Neural crest cell (in vitro differentiated cells): ENCODE measurements at regions not wholly inside any gene's neighbourhood (a gene's known extent, or its start where the extent isn't known, plus 50 kb on each side); places are given as distances from the start of the nearest gene placed in this dataset.

ENCODE experiments used
- DNase-seq: peaks from one replicate; pipeline ENCODE4 v3.0.0; 2021; ENCODE audit warnings: low read depth, mixed read lengths, low spot score
- H3K27ac Mint-ChIP-seq: one replicate; pipeline ENCODE4 v1.8.0; 2021; ENCODE audit warnings: mild to moderate bottlenecking, mixed read lengths; ENCODE audit not compliant: unreplicated experiment
- H3K27me3 Mint-ChIP-seq: 2 replicates; pipeline ENCODE4 v1.8.0; 2021; ENCODE audit warnings: low read depth, mild to moderate bottlenecking, mixed read lengths
- H3K36me3 Mint-ChIP-seq: 2 replicates; pipeline ENCODE4 v1.8.0; 2021; ENCODE audit warnings: low read depth, mild to moderate bottlenecking, mixed read lengths
- H3K4me1 Mint-ChIP-seq: 2 replicates; pipeline ENCODE4 v1.8.0; 2021; ENCODE audit warnings: mixed read lengths
- H3K4me3 Mint-ChIP-seq: one replicate; pipeline ENCODE4 v1.8.0; 2021; ENCODE audit warnings: mild to moderate bottlenecking, mixed read lengths
- H3K9me3 Mint-ChIP-seq: 2 replicates; pipeline ENCODE4 v1.8.0; 2021; ENCODE audit warnings: mixed read lengths
- TF ChIP-seq, protein P1 (sequence below): fragments of 200-600 bp; sonication (generic); conservative IDR thresholded peaks from 2 replicates; pipeline ENCODE4 v1.5.0; 2021; ENCODE audit warnings: antibody characterized with exemption, mild to moderate bottlenecking

GRCh38 chr12:124665511-124665910 is 98.1 kb upstream of the NCOR2 start:
- Mint-ChIP-seq H3K36me3 (peaks cover 6% of the 10 kb centered on the region), H3K27ac (no peak overlapping the region), H3K9me3 (no peaks in the 10 kb centered on the region), H3K27me3 (peaks cover 59% of the 10 kb centered on the region), H3K4me1 (peaks cover 57% of the 10 kb centered on the region), H3K4me3 (no peak overlapping the region)
- DNase-seq: no peak
- TF ChIP-seq, protein P1, sequence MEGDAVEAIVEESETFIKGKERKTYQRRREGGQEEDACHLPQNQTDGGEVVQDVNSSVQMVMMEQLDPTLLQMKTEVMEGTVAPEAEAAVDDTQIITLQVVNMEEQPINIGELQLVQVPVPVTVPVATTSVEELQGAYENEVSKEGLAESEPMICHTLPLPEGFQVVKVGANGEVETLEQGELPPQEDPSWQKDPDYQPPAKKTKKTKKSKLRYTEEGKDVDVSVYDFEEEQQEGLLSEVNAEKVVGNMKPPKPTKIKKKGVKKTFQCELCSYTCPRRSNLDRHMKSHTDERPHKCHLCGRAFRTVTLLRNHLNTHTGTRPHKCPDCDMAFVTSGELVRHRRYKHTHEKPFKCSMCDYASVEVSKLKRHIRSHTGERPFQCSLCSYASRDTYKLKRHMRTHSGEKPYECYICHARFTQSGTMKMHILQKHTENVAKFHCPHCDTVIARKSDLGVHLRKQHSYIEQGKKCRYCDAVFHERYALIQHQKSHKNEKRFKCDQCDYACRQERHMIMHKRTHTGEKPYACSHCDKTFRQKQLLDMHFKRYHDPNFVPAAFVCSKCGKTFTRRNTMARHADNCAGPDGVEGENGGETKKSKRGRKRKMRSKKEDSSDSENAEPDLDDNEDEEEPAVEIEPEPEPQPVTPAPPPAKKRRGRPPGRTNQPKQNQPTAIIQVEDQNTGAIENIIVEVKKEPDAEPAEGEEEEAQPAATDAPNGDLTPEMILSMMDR: no peak

DNA sequence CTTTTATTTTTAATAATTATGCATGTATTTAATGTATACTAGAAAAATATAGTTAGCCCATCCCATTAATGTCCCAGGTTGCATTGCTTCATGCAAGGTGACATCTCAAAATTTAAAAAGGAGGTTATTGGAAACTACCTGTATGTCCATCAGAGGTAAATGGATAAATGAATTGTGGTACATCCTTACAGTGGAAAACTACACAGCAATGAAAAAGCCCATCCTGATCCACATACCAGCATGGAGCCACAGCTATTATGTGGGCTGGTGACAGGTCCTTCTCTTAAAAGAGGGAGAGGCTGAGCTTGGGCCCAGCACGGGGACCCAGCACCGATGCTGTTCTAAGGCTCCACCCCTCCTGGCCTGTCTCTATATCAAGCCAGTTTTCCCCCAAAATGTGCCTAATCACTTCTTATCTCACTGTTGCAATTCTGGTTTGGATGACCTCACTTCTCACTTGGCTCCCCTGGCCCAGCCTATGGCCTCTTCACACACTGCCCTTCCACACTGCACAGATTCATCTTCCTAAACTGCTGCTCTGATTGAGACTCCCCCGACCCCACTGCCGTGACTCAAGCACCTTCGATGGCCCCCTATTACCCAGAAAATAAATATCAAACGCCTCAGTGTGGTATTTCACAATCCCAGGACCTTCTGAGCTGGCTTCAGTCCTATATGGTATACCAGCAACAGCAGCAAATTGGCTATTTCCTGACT is 97.1 kb upstream of the NCOR2 start:
- H3K9me3 Mint-ChIP-seq: no peaks in the 10 kb centered on the region
- no peak overlapping the region for H3K27ac Mint-ChIP-seq
- H3K4me3 Mint-ChIP-seq: no peak overlapping the region
- H3K27me3 Mint-ChIP-seq: peaks cover 66% of the 10 kb centered on the region
- TF ChIP-seq, protein P1: no peak
- H3K4me1 Mint-ChIP-seq: peaks cover 57% of the 10 kb centered on the region
- peaks cover 6% of the 10 kb centered on the region for H3K36me3 Mint-ChIP-seq
- no peak for DNase-seq

DNA sequence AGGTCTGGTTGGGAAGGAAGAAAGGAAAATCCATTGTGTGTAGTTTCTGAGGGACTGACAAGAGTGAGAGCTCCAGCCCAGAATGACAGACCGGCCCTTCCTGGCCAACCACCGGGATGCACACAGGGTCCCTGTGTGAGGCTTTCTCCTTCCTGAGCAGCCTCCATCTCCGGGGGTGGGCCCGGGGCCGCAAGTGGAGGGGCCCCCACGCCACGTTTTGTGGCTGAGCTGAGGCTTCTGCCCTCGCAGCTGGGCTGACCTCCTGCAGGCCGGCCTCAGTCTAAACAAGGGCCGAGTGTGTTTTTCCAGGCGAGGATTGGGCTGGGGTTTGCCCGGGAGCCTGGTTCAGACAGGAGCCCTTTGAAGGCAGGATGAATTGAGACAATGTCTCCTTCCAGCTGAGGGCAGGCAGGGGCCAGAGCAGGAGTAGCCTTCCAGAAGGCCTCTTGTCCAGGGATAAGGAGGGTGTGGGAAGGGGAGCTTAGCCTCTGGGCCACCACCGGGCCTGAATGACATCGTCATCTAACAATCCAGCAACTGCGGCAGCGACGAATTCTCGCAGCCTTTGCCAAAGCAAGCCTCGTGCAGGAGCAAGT is 96.5 kb upstream of the NCOR2 start:
- Mint-ChIP-seq H3K4me1 (peaks cover 53% of the 10 kb centered on the region), H3K9me3 (no peaks in the 10 kb centered on the region), H3K27ac (peak overlapping the region; percentile 95), H3K36me3 (peaks cover 6% of the 10 kb centered on the region), H3K27me3 (peaks cover 66% of the 10 kb centered on the region), H3K4me3 (peak overlapping the region; percentile 21)
- TF ChIP-seq, protein P1: no peak
- peak; percentile 56 for DNase-seq

DNA sequence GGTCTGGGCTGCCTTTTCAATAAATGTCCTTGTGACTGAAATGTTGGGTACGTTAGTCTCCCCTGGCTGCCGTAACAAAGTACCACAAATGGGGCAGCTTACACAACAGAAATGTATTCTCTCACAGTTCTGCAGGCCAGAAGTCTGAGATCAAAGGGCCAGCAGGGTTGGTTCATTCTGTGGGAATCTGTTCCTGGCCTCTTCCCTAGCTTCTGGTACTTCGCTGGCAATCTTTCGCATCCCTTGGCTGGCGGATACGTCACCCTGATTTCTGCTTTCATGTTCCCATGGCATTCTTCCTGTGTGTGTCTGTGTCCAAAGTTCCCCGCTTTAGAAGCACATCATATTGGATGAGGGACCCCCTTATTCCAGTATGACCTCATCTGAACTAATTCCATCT is 95.8 kb upstream of the NCOR2 start:
- Mint-ChIP-seq H3K27me3 (peaks cover 73% of the 10 kb centered on the region), H3K9me3 (no peaks in the 10 kb centered on the region), H3K4me3 (peak overlapping the region; percentile 21), H3K4me1 (peaks cover 49% of the 10 kb centered on the region), H3K36me3 (peaks cover 6% of the 10 kb centered on the region), H3K27ac (peak overlapping the region; percentile 95)
- TF ChIP-seq, protein P1: no peak
- no peak for DNase-seq

DNA sequence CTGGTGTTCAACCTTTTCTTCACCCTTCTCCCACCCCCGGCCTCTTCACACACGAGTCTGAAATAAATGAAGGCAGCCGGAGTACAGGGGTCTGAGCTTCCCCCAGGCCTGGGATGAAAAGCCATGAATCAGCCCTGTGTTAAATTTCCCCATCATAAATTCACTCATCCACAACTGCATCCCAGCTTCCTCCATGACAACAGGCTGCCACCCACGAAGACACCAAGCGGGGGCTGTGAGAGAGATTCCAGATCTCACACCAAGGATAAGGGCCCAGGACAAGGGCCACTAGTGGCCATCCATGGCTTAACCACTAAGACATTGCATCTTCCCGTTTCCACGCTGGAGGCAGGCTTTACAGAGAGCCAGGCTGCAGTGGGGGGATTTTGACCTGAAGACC is 93.9 kb upstream of the NCOR2 start:
- Mint-ChIP-seq H3K4me1 (peaks cover 58% of the 10 kb centered on the region), H3K4me3 (peak overlapping the region; percentile 17), H3K36me3 (peaks cover 6% of the 10 kb centered on the region), H3K27me3 (peaks cover 77% of the 10 kb centered on the region), H3K27ac (no peak overlapping the region), H3K9me3 (no peaks in the 10 kb centered on the region)
- TF ChIP-seq, protein P1: no peak
- no peak for DNase-seq
